CD4-positive, alpha-beta T cell (primary cell): ENCODE measurements at regions not wholly inside any gene's neighbourhood (a gene's known extent, or its start where the extent isn't known, plus 50 kb on each side); places are given as distances from the start of the nearest gene placed in this dataset.
"Not testable (repeated sequence)": the region's sequence is repeated elsewhere in the genome, so short reads cannot be mapped to it uniquely, and the experiment has no call there.

Experiments
- ATAC-seq: fragments of 200-7000 bp; cut with Tn5 transposase; one replicate; pipeline ENCODE4 v1.10.0; 2022; ENCODE audit warnings: mild to moderate bottlenecking; ENCODE audit not compliant: poor library complexity
- CTCF ChIA-PET: fragments of 350-600 bp; sonication (Branson Sonifier 250); formaldehyde crosslinking; loops from one replicate; lab custom pipeline; 2021; ENCODE audit warnings: antibody characterized with exemption, inconsistent platforms; lab: Charles Lee
- POLR2A ChIA-PET: fragments of 350-600 bp; sonication (Branson Sonifier 250); formaldehyde crosslinking; loops from one replicate; lab custom pipeline; 2021; ENCODE audit warnings: antibody characterized with exemption, inconsistent platforms; lab: Charles Lee
- DNase-seq, 14 experiments: peaks; one replicate each; pipeline ENCODE4 v3.0.0-alpha.2; 2013 to 2020; ENCODE audit warnings: mixed read lengths in 2 of 14
- H3K27ac ChIP-seq, 2 donors: one replicate each; pipeline versions ENCODE4 v1.5.1 to v1.7.0; 2013; ENCODE audit warnings: low read length in 2 of 2, low read depth in 1 of 2, mild to moderate bottlenecking in 1 of 2
- H3K27me3 ChIP-seq, 2 experiments: 1 replicate in 1 of 2; 2 replicates in 1 of 2; pipeline versions ENCODE4 v1.6.1 to v1.7.0; 2013; ENCODE audit warnings: low read length in 2 of 2, control low read depth in 1 of 2, mild to moderate bottlenecking in 1 of 2, moderate library complexity in 1 of 2; ENCODE audit not compliant: insufficient read depth in 2 of 2, control insufficient read depth in 1 of 2
- H3K36me3 ChIP-seq: one replicate; pipeline ENCODE4 v1.6.1; 2013; ENCODE audit warnings: low read length, control low read depth; ENCODE audit not compliant: insufficient read depth
- H3K4me1 ChIP-seq: one replicate; pipeline ENCODE4 v1.6.1; 2013; ENCODE audit warnings: low read length, control low read depth; ENCODE audit not compliant: insufficient read depth
- H3K4me3 ChIP-seq: one replicate; pipeline ENCODE4 v1.5.1; 2013; ENCODE audit warnings: mild to moderate bottlenecking, low read length, moderate library complexity
- H3K9me3 ChIP-seq, 2 experiments: 1 replicate in 1 of 2; 2 replicates in 1 of 2; pipeline versions ENCODE4 v1.6.1 to v1.7.0; 2013; ENCODE audit warnings: low read length in 2 of 2, mild to moderate bottlenecking in 2 of 2, control low read depth in 1 of 2, moderate library complexity in 1 of 2; ENCODE audit not compliant: control insufficient read depth in 1 of 2, insufficient read depth in 1 of 2
- H3K27ac Mint-ChIP-seq: one replicate; pipeline ENCODE4 v1.8.0; 2020; ENCODE audit warnings: mixed read lengths
- H3K27me3 Mint-ChIP-seq: one replicate; pipeline ENCODE4 v1.8.0; 2021; ENCODE audit warnings: mixed read lengths
- H3K36me3 Mint-ChIP-seq: one replicate; pipeline ENCODE4 v1.8.0; 2021; ENCODE audit warnings: low read depth, mixed read lengths
- H3K4me1 Mint-ChIP-seq: one replicate; pipeline ENCODE4 v1.8.0; 2021; ENCODE audit warnings: low read depth, mixed read lengths
- H3K4me3 Mint-ChIP-seq: one replicate; pipeline ENCODE4 v1.8.0; 2020; ENCODE audit warnings: mild to moderate bottlenecking, mixed read lengths
- H3K9me3 Mint-ChIP-seq: one replicate; pipeline ENCODE4 v1.8.0; 2020; ENCODE audit warnings: mixed read lengths
- intact Hi-C, 2 experiments: fragments of 100-400 bp; cut with DNase I in 1 of 2; cut with micrococcal nuclease in 1 of 2; formaldehyde crosslinking; loops; one replicate each; pipeline versions ENCODE4 v1.15.1 to v1.9.0; 2023 to 2025; cut with DNase I, micrococcal nuclease
- TF ChIP-seq, protein P1 (sequence below): fragments of 200-600 bp; IDR thresholded peaks from one replicate; pipeline ENCODE4 v1.8.0; 2022; ENCODE audit warnings: antibody characterized with exemption, mild to moderate bottlenecking

DNA sequence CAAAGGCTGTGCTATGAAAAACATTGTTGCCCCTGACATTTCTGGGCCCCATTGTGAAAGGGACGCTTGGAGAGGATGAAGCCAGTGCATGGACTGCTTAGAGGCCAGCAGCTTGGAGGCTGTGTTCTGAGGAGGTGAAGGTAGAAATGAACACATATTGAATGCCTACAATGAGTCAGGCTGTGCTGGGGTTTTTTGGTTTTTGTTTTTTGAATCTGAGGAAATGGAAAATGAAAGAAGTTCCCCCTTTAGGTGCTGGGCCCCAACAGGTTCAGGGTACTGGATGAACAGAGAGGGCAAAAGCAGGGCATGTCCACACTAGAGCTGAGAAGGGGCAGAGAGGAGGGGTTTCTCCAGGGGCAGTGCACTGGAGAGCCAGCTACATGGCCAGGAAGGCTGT, 166.1 kb upstream of the API5 start:
- no peak overlapping the region for H3K27ac ChIP-seq
- H3K27ac Mint-ChIP-seq: no peak overlapping the region

DNA sequence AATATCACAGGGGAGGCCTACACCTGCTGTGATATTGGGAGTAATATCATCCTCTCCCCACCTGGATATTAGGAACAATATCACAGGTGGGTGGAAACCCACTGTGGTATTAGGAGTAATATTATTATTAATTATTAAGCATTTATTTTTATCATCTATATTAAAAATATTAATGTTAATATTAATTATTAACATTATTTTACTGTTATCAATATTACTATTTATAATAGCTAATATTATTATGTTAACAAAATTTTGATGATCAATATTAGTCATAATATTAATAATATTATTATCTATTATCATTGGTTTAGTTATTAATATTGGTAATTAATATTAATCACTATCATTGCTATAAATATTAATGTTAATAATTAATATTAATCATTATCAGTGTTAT, 161.1 kb upstream of the API5 start:
- Mint-ChIP-seq H3K4me3 (no peak overlapping the region), H3K36me3 (no peaks in the 10 kb centered on the region), H3K27me3 (peaks cover 4% of the 10 kb centered on the region), H3K9me3 (peaks cover 3% of the 10 kb centered on the region), H3K4me1 (no peaks in the 10 kb centered on the region), H3K27ac (no peak overlapping the region)
- no peaks in the 10 kb centered on the region for H3K36me3 ChIP-seq
- peaks cover 0 to 3% of the 10 kb centered on the region in 2 experiments for H3K9me3 ChIP-seq
- no peak for ATAC-seq
- no peaks in the 10 kb centered on the region for H3K4me1 ChIP-seq
- ChIA-PET POLR2A (no interaction called here), CTCF (no interaction called here)
- TF ChIP-seq, protein P1, sequence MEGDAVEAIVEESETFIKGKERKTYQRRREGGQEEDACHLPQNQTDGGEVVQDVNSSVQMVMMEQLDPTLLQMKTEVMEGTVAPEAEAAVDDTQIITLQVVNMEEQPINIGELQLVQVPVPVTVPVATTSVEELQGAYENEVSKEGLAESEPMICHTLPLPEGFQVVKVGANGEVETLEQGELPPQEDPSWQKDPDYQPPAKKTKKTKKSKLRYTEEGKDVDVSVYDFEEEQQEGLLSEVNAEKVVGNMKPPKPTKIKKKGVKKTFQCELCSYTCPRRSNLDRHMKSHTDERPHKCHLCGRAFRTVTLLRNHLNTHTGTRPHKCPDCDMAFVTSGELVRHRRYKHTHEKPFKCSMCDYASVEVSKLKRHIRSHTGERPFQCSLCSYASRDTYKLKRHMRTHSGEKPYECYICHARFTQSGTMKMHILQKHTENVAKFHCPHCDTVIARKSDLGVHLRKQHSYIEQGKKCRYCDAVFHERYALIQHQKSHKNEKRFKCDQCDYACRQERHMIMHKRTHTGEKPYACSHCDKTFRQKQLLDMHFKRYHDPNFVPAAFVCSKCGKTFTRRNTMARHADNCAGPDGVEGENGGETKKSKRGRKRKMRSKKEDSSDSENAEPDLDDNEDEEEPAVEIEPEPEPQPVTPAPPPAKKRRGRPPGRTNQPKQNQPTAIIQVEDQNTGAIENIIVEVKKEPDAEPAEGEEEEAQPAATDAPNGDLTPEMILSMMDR: no peak
- no peaks in the 10 kb centered on the region for H3K27me3 ChIP-seq
- H3K27ac ChIP-seq: no peak overlapping the region
- no peak for DNase-seq
- intact Hi-C loops: no loop called here
- no peak overlapping the region for H3K4me3 ChIP-seq

More for the DNA sequence above, 166.1 kb upstream of the API5 start:
- Mint-ChIP-seq H3K4me1 (no peaks in the 10 kb centered on the region), H3K27me3 (no peaks in the 10 kb centered on the region), H3K9me3 (peaks cover 10% of the 10 kb centered on the region), H3K36me3 (no peaks in the 10 kb centered on the region), H3K4me3 (no peak overlapping the region)
- H3K27me3 ChIP-seq: no peaks in the 10 kb centered on the region
- no peaks in the 10 kb centered on the region for H3K4me1 ChIP-seq
- ATAC-seq: no peak
- intact Hi-C loops: no loop called here
- POLR2A ChIA-PET: no interaction called here
- DNase-seq: no peak
- TF ChIP-seq, protein P1: no peak
- CTCF ChIA-PET: no interaction called here
- peaks cover 0 to 11% of the 10 kb centered on the region in 2 experiments for H3K9me3 ChIP-seq
- H3K4me3 ChIP-seq: no peak overlapping the region
- H3K36me3 ChIP-seq: no peaks in the 10 kb centered on the region

DNA sequence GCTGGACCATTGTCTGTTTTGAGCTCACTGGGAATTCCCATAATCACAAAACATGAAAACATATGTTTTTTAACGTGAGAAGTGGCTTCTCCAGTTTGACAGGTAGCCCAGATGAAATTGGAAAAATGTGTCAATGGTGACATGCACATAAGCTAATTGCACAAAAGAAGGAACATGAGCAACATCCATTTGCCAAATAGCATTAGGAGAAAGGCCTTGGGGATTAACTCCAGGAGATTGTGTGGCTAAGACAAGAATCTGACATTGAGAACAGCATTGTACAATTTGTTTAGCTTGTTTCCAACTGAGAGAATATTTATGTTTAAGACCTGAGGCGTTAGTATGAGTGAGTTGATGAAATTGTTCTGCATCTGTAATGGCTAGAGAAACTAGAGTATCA, 147.0 kb upstream of the API5 start:
- intact Hi-C loops: no loop called here
- CTCF ChIA-PET: no interaction called here
- H3K9me3 Mint-ChIP-seq: peaks cover 8% of the 10 kb centered on the region

DNA sequence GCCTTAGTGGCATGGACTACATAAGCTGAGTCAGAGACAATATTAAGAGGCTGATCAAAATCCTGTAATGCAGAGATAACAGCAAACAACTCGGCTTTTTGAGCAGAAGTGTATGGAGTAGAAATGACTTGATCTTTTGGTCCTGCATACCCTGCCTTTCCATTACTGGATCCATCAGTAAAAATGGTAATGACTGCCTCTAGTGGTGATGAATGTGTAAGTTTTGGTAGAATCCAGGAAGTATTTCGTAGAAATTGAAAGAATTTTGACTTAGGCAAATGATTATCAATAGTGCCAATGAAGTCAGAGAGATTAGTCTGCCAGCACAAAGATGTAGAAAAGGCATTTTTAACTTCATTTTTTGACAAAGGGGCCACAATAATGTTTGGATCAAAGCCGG, 146.4 kb upstream of the API5 start:
- CTCF ChIA-PET, H3K27ac Mint-ChIP-seq, H3K4me3 ChIP-seq, POLR2A ChIA-PET, H3K36me3 Mint-ChIP-seq, H3K9me3 ChIP-seq, H3K4me1 ChIP-seq, H3K27me3 Mint-ChIP-seq, H3K27ac ChIP-seq, DNase-seq, H3K9me3 Mint-ChIP-seq, H3K4me3 Mint-ChIP-seq, intact Hi-C loops, H3K27me3 ChIP-seq, H3K36me3 ChIP-seq, H3K4me1 Mint-ChIP-seq, ATAC-seq: not testable (repeated sequence)

More for the DNA sequence above, 147.0 kb upstream of the API5 start:
- Mint-ChIP-seq H3K4me1 (no peaks in the 10 kb centered on the region), H3K27ac (no peak overlapping the region), H3K36me3 (no peaks in the 10 kb centered on the region), H3K4me3 (no peak overlapping the region), H3K27me3 (peaks cover 2% of the 10 kb centered on the region)
- ATAC-seq: no peak
- Histone ChIP-seq H3K4me3 (no peak overlapping the region), H3K9me3 (peaks cover 0 to 3% of the 10 kb centered on the region in 2 experiments), H3K27me3 (no peaks in the 10 kb centered on the region), H3K27ac (no peak overlapping the region), H3K4me1 (no peaks in the 10 kb centered on the region), H3K36me3 (no peaks in the 10 kb centered on the region)
- TF ChIP-seq, protein P1: no peak
- DNase-seq: no peak
- POLR2A ChIA-PET: no interaction called here

DNA sequence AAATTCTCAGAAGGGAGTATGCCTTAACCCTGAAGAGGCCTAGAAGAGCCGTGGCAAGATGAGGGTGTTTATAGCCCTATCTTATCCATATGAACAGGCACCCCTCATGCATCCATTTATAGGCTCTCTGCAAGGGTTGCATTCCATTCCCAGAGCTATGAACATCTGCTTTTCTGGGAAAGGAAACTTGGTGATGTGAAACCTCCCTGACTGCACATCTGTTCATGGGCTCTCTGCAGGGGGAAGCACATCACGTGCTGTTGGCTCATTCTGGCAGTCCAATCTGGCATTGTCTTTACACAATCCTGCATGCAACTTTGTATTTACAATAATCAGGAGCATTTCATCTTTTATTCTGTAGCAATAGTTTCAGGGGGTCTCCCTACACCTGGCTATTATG, 143.6 kb upstream of the API5 start:
- POLR2A ChIA-PET, intact Hi-C loops, H3K36me3 ChIP-seq, H3K36me3 Mint-ChIP-seq, CTCF ChIA-PET, H3K4me1 ChIP-seq, H3K4me3 ChIP-seq, H3K4me1 Mint-ChIP-seq, H3K27ac ChIP-seq, H3K27me3 Mint-ChIP-seq, H3K27ac Mint-ChIP-seq, H3K9me3 ChIP-seq, H3K9me3 Mint-ChIP-seq, H3K27me3 ChIP-seq, H3K4me3 Mint-ChIP-seq, DNase-seq, ATAC-seq: not testable (repeated sequence)
